HAP-1 (cell line): ENCODE measurements at regions not wholly inside any gene's neighbourhood (a gene's known extent, or its start where the extent isn't known, plus 50 kb on each side); places are given as distances from the start of the nearest gene placed in this dataset.

Experiments used
- DNase-seq, 2 experiments: peaks; one replicate each; pipeline ENCODE4 v3.0.0-alpha.2; 2016 to 2020; ENCODE audit warnings: low spot score in 2 of 2
- H3K27me3 ChIP-seq: fragments of 250-450 bp; sonication (Bioruptor Pico); 2 replicates; pipeline ENCODE4 v1.5.1; 2020; ENCODE audit warnings: low read depth, mild to moderate bottlenecking, moderate library complexity
- H3K36me3 ChIP-seq: fragments of 250-450 bp; sonication (Bioruptor Pico); replicated peaks from 2 replicates; pipeline ENCODE4 v1.5.1; 2020; ENCODE audit warnings: mild to moderate bottlenecking
- H3K4me1 ChIP-seq: fragments of 250-450 bp; sonication (Bioruptor Pico); 2 replicates; pipeline ENCODE4 v1.5.1; 2020; ENCODE audit warnings: mild to moderate bottlenecking
- H3K4me3 ChIP-seq: fragments of 250-450 bp; sonication (Bioruptor Pico); 2 replicates; pipeline ENCODE4 v1.5.1; 2020; ENCODE audit warnings: mild to moderate bottlenecking, moderate library complexity
- H3K9me3 ChIP-seq: fragments of 250-450 bp; sonication (Bioruptor Pico); 2 replicates; pipeline ENCODE4 v1.5.1; 2020; ENCODE audit warnings: mild to moderate bottlenecking, moderate library complexity
- in situ Hi-C: fragments of 300-500 bp; cut with MboI; formaldehyde crosslinking; loops from 3 replicates; pipeline ENCODE4 v1.14.3; 2020; ENCODE audit warnings: low sequenced_read_pairs, inconsistent platforms, mixed read lengths

- in situ Hi-C loops, result no loop called here
- H3K36me3 ChIP-seq, result no peaks in the 10 kb centered on the region
- no peaks in the 10 kb centered on the region for H3K9me3 ChIP-seq
- no peak overlapping the region for H3K4me3 ChIP-seq
- no peaks in the 10 kb centered on the region for H3K4me1 ChIP-seq
- H3K27me3 ChIP-seq, result no peaks in the 10 kb centered on the region
- DNase-seq, result no peak
Observed at GRCh38 chr7:46450425-46450824, 529.4 kb upstream of the IGFBP3 start.

GRCh38 chr7:46449743-46450142 is 528.7 kb upstream of the IGFBP3 start:
- in situ Hi-C loops, result no loop called here
- Histone ChIP-seq H3K36me3 (no peaks in the 10 kb centered on the region), H3K4me1 (no peaks in the 10 kb centered on the region), H3K9me3 (no peaks in the 10 kb centered on the region), H3K27me3 (no peaks in the 10 kb centered on the region), H3K4me3 (no peak overlapping the region)
- no peak for DNase-seq

GRCh38 chr7:46448478-46448877 is 527.4 kb upstream of the IGFBP3 start:
- Histone ChIP-seq H3K36me3 (no peaks in the 10 kb centered on the region), H3K4me1 (no peaks in the 10 kb centered on the region), H3K27me3 (no peaks in the 10 kb centered on the region), H3K9me3 (no peaks in the 10 kb centered on the region), H3K4me3 (no peak overlapping the region)
- in situ Hi-C loops, result no loop called here
- no peak for DNase-seq

DNA sequence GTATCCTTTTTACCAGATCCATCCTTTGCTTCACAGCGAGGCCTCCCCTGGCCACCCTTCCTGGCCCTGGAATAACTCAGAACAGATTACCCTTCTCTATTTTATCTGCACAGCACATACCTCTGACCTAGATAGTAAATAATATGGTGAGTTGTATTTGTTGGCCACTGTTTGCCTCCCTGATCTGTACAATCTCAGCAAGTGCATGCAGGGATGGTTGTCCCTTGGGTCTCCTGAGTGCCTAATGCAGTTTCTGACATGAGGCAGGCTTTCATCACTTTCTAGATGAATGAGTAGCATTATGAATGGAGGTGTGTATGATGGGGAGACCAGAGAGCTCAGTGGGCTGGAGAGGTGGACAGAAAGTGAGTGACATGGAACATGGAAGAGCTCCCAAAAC is 525.1 kb upstream of the IGFBP3 start:
- Histone ChIP-seq H3K9me3 (no peaks in the 10 kb centered on the region), H3K4me3 (no peak overlapping the region), H3K27me3 (no peaks in the 10 kb centered on the region), H3K4me1 (no peaks in the 10 kb centered on the region), H3K36me3 (no peaks in the 10 kb centered on the region)
- no peak for DNase-seq
- in situ Hi-C loops, result no loop called here

DNA sequence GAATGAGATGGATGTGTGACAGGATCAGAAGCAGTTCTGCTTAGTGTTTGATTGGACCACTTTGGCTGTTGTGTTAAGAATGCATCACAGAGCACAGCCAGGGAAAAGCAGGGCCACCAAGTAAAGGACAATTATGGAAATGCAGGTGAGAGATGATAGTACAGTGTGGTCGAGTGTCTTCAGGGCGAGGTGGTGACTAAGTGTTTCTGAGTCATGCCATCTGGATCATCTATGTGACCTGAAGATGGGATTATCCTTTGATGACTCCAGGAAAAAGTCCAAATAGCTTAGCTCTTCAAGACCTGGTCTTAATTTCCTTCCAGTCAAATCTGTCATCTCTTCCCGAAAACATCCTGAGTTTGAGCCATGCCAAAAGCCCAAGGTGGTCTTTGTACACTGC is 523.2 kb upstream of the IGFBP3 start:
- no peaks in the 10 kb centered on the region for H3K9me3 ChIP-seq
- no peaks in the 10 kb centered on the region for H3K36me3 ChIP-seq
- no peaks in the 10 kb centered on the region for H3K4me1 ChIP-seq
- no peak for DNase-seq
- no peaks in the 10 kb centered on the region for H3K27me3 ChIP-seq
- H3K4me3 ChIP-seq, result no peak overlapping the region
- in situ Hi-C loops, result no loop called here

DNA sequence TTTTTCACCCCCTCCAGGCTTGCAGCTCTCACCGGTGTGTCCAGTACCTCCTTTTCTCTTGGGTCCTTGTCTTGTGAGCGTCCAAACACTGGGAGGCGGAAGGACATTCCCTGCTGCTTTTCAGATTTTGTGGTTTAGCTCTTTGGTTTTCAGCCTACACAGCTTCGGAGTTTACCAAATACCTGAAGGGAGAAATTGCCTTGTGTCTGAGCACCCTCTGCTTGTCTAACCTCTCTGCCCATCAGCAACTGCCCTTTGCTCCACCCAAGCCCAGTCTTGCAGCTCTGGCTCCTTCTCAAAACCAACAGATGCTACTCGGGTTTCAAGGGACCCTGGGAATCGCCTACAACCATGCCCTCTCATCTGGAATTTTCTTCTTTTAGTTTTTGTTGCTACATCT is 519.1 kb upstream of the IGFBP3 start:
- no peak for DNase-seq
- H3K4me1 ChIP-seq, result no peaks in the 10 kb centered on the region
- H3K27me3 ChIP-seq, result no peaks in the 10 kb centered on the region
- no peaks in the 10 kb centered on the region for H3K9me3 ChIP-seq
- in situ Hi-C loops, result no loop called here
- H3K36me3 ChIP-seq, result no peaks in the 10 kb centered on the region
- no peak overlapping the region for H3K4me3 ChIP-seq

DNA sequence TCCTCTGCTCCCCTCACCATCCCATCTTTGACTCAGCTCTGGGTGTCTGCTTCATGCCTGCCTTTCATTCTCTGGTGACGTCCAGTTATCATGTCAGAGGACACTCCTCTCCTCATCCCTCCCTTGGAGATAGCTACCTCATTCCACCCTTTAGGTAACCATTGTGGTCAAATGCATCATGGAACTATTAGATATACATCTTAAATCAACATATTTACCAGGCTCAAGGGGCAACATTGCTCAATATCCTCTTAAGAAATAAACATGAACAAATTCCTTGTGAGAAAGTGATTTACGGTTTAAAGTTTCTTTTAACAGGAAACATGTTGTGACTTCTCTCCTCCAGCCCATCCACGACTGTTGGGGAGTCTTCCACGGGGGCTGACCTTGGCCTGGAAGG is 511.6 kb upstream of the IGFBP3 start:
- H3K27me3 ChIP-seq, result no peaks in the 10 kb centered on the region
- in situ Hi-C loops, result no loop called here
- no peak overlapping the region for H3K4me3 ChIP-seq
- no peaks in the 10 kb centered on the region for H3K36me3 ChIP-seq
- DNase-seq, result no peak
- H3K4me1 ChIP-seq, result no peaks in the 10 kb centered on the region
- H3K9me3 ChIP-seq, result no peaks in the 10 kb centered on the region

- DNase-seq, result no peak
- no peaks in the 10 kb centered on the region for H3K36me3 ChIP-seq
- no peak overlapping the region for H3K4me3 ChIP-seq
- no peaks in the 10 kb centered on the region for H3K4me1 ChIP-seq
- no peaks in the 10 kb centered on the region for H3K9me3 ChIP-seq
- no peaks in the 10 kb centered on the region for H3K27me3 ChIP-seq
- in situ Hi-C loops, result no loop called here
Observed at GRCh38 chr7:46428295-46428694, 507.2 kb upstream of the IGFBP3 start.

GRCh38 chr7:46424934-46425333 is 503.9 kb upstream of the IGFBP3 start:
- Histone ChIP-seq H3K4me3 (no peak overlapping the region), H3K9me3 (no peaks in the 10 kb centered on the region), H3K27me3 (no peaks in the 10 kb centered on the region), H3K36me3 (no peaks in the 10 kb centered on the region), H3K4me1 (no peaks in the 10 kb centered on the region)
- DNase-seq, result no peak
- in situ Hi-C loops, result no loop called here

DNA sequence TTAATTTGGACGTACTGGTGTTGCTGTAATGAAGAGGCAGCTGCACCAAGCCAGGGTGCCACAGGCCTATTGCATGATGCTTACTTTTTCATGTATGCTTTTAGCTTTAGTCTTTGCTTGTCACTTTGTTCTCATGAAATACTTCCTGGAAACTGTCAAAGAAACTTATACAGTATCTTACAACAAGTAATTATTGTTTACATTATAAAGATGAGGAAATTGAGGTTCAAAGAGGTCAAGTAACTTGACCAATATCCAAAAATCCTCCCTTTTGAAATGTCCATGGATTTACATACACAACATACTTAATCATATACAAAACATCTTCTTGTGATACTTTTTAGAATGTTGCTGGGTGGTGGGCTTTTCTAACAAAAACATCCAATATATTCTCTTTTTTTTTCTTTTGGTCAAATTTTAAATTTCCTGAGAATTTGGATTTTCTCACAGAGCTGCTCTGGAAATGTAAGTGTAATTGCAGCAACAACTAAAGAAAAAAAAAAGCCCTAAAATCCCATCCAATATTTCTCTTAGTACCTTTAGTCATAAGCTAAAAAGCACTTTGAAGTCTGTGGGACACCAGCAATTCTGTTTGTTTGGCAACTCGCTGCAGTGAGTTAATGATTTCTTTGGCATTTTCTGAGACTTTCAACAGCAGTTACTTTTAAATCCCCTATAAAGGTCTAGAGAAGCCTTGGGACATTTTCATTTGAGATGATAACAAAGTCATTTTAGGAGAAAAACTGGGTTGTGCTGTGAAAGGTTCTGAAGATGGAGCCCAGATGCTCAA is 500.6 kb upstream of the IGFBP3 start:
- H3K9me3 ChIP-seq, result no peaks in the 10 kb centered on the region
- in situ Hi-C loops, result no loop called here
- DNase-seq, result no peak
- H3K27me3 ChIP-seq, result no peaks in the 10 kb centered on the region
- H3K4me3 ChIP-seq, result no peak overlapping the region
- H3K4me1 ChIP-seq, result no peaks in the 10 kb centered on the region
- H3K36me3 ChIP-seq, result no peaks in the 10 kb centered on the region

- Histone ChIP-seq H3K9me3 (no peaks in the 10 kb centered on the region), H3K27me3 (no peaks in the 10 kb centered on the region), H3K4me3 (no peak overlapping the region), H3K36me3 (no peaks in the 10 kb centered on the region), H3K4me1 (no peaks in the 10 kb centered on the region)
- no peak for DNase-seq
- in situ Hi-C loops, result no loop called here
Observed at GRCh38 chr7:46414946-46415345, 493.9 kb upstream of the IGFBP3 start.

DNA sequence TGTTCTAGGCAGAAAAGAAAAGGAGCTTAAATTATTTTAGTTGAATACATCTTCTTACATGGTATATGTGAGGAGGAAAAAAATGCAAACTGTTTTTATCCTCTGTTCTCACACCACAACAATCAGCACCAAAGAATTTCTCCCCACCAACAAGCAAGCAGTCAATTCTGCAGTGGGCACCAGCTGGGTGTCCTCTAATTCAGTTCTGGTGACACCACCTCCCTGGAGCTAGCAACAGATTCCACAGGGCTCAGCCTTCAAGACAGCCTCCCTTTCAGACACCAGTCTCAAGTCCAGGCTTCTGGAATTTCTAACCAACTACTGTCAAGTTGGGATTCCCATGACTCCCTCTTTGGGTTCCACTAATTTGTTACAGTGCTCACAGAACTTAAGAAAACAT is 490.2 kb upstream of the IGFBP3 start:
- no peak for DNase-seq
- in situ Hi-C loops, result no loop called here
- H3K36me3 ChIP-seq, result no peaks in the 10 kb centered on the region
- no peaks in the 10 kb centered on the region for H3K4me1 ChIP-seq
- H3K4me3 ChIP-seq, result no peak overlapping the region
- no peaks in the 10 kb centered on the region for H3K9me3 ChIP-seq
- no peaks in the 10 kb centered on the region for H3K27me3 ChIP-seq

- H3K9me3 ChIP-seq, result no peaks in the 10 kb centered on the region
- no peaks in the 10 kb centered on the region for H3K36me3 ChIP-seq
- H3K27me3 ChIP-seq, result no peaks in the 10 kb centered on the region
- H3K4me1 ChIP-seq, result no peaks in the 10 kb centered on the region
- no peak overlapping the region for H3K4me3 ChIP-seq
- no peak for DNase-seq
- in situ Hi-C loops, result no loop called here
Observed at GRCh38 chr7:46407125-46407524, 486.1 kb upstream of the IGFBP3 start.

- H3K4me3 ChIP-seq, result no peak overlapping the region
- H3K27me3 ChIP-seq, result no peaks in the 10 kb centered on the region
- in situ Hi-C loops, result no loop called here
- no peak for DNase-seq
- H3K4me1 ChIP-seq, result no peaks in the 10 kb centered on the region
- no peaks in the 10 kb centered on the region for H3K9me3 ChIP-seq
- H3K36me3 ChIP-seq, result no peaks in the 10 kb centered on the region
Observed at GRCh38 chr7:46397591-46397990, 476.5 kb upstream of the IGFBP3 start.

DNA sequence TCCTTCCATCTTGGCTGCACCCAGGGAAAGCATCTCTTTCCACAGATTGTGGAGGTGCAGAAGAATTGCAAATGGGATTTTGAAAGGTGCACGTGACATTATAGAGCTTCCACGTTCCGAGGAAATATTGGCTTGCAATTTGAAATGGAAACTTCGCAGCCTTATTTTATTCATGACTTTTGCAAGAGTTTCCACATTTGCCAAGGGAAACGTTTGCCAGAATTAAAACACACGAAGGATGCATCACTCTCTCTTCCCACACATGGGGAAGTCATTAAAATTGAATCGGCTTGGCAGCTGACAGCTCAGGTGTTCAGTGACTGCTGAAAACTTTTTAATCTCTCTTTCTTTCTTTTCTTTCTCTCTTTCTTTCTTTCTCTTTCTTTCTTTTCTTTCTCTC is 475.4 kb upstream of the IGFBP3 start:
- in situ Hi-C loops, result no loop called here
- H3K27me3 ChIP-seq, result no peaks in the 10 kb centered on the region
- no peak for DNase-seq
- no peaks in the 10 kb centered on the region for H3K4me1 ChIP-seq
- H3K36me3 ChIP-seq, result no peaks in the 10 kb centered on the region
- H3K9me3 ChIP-seq, result no peaks in the 10 kb centered on the region
- no peak overlapping the region for H3K4me3 ChIP-seq
